ENCODE measurements at regions not wholly inside any gene's neighbourhood (a gene's known extent, or its start where the extent isn't known, plus 50 kb on each side); places are given as distances from the start of the nearest gene placed in this dataset.
"Not testable (repeated sequence)": the region's sequence is repeated elsewhere in the genome, so short reads cannot be mapped to it uniquely, and the experiment has no call there.

DNA sequence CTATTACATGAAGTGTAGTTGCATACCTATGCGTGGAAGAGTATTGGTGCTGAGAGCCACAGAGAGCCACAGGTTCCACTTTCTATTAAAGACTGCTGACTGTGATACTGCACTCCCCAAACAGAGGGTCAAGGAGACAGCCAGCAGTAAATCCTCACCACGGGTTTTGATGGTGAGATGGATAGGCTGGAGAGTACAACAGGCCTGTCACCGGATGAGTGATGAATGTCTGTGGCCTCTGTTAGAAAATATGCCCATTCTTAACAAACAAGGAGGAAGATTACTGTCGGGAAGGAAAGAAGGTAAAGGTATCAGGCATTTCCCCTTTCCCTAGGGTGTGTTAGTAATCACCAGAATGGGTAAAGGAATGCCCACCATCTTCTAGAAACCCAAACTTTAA lies 286.5 kb downstream of the ALDH8A1 start:
- Histone ChIP-seq H3K27me3 (ENCODE audit: insufficient read depth, poor library complexity, severe bottlenecking) (no peaks in the 10 kb centered on the region), H3K27ac (replicated peaks) (no peak overlapping the region), H3K4me3 (replicated peaks; ENCODE audit: insufficient read depth, low read length) (no peak overlapping the region)
- no peak for DNase-seq (ENCODE audit: low read depth in 1 of 2, low spot score in 1 of 2)
- TF ChIP-seq, protein P1, sequence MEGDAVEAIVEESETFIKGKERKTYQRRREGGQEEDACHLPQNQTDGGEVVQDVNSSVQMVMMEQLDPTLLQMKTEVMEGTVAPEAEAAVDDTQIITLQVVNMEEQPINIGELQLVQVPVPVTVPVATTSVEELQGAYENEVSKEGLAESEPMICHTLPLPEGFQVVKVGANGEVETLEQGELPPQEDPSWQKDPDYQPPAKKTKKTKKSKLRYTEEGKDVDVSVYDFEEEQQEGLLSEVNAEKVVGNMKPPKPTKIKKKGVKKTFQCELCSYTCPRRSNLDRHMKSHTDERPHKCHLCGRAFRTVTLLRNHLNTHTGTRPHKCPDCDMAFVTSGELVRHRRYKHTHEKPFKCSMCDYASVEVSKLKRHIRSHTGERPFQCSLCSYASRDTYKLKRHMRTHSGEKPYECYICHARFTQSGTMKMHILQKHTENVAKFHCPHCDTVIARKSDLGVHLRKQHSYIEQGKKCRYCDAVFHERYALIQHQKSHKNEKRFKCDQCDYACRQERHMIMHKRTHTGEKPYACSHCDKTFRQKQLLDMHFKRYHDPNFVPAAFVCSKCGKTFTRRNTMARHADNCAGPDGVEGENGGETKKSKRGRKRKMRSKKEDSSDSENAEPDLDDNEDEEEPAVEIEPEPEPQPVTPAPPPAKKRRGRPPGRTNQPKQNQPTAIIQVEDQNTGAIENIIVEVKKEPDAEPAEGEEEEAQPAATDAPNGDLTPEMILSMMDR (IDR thresholded peaks at IDR 0.05; ENCODE audit: insufficient read depth, low read length) = no peak

DNA sequence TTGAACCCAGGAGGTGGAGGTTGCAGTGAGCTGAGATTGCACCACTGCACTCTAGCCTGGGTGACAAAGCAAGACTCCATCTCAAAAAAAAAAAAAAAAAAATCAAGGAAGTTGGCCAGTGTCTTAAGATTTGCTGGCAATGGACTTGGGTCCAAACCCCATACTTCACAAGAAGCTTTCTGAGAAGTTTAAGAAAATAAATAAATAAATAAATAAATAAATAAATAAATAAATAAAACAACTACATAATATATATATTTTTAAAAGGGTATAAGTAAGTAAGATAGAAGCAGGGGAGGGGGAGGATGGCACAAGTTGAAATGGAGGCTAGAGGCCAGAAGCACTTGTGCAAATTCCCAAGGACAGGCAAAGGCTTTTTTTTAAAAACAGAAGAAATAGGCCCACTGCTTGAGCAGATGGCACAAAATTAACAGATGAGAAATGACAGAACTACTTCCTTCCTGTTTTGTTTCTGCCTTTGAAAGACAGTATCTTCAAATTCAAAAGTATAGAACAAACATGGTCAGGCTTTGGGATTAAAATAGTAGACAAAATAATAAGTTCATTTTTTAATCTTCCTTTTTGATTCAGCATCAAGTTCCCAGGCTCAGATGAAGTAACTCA lies 287.7 kb downstream of the ALDH8A1 start:
- DNase-seq (ENCODE audit: low read depth in 1 of 2, low spot score in 1 of 2) = no peak
- Histone ChIP-seq H3K27ac (replicated peaks) (no peak overlapping the region), H3K27me3 (ENCODE audit: insufficient read depth, poor library complexity, severe bottlenecking) (no peaks in the 10 kb centered on the region), H3K4me3 (replicated peaks; ENCODE audit: insufficient read depth, low read length) (no peak overlapping the region)
- TF ChIP-seq, protein P1 (IDR thresholded peaks at IDR 0.05; ENCODE audit: insufficient read depth, low read length) = no peak
- no peak for TF ChIP-seq POLR2AphosphoS5 (IDR thresholded peaks at IDR 0.05; ENCODE audit: low read depth)
- TF ChIP-seq GABPA (IDR thresholded peaks at IDR 0.05; ENCODE audit: low read depth) = no peak
- TF ChIP-seq, protein P2, sequence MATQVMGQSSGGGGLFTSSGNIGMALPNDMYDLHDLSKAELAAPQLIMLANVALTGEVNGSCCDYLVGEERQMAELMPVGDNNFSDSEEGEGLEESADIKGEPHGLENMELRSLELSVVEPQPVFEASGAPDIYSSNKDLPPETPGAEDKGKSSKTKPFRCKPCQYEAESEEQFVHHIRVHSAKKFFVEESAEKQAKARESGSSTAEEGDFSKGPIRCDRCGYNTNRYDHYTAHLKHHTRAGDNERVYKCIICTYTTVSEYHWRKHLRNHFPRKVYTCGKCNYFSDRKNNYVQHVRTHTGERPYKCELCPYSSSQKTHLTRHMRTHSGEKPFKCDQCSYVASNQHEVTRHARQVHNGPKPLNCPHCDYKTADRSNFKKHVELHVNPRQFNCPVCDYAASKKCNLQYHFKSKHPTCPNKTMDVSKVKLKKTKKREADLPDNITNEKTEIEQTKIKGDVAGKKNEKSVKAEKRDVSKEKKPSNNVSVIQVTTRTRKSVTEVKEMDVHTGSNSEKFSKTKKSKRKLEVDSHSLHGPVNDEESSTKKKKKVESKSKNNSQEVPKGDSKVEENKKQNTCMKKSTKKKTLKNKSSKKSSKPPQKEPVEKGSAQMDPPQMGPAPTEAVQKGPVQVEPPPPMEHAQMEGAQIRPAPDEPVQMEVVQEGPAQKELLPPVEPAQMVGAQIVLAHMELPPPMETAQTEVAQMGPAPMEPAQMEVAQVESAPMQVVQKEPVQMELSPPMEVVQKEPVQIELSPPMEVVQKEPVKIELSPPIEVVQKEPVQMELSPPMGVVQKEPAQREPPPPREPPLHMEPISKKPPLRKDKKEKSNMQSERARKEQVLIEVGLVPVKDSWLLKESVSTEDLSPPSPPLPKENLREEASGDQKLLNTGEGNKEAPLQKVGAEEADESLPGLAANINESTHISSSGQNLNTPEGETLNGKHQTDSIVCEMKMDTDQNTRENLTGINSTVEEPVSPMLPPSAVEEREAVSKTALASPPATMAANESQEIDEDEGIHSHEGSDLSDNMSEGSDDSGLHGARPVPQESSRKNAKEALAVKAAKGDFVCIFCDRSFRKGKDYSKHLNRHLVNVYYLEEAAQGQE (IDR thresholded peaks at IDR 0.05; ENCODE audit: insufficient replicate concordance, low read depth) = no peak
- TF ChIP-seq SPI1 (IDR thresholded peaks at IDR 0.05; ENCODE audit: borderline replicate concordance, low read depth) = no peak

DNA sequence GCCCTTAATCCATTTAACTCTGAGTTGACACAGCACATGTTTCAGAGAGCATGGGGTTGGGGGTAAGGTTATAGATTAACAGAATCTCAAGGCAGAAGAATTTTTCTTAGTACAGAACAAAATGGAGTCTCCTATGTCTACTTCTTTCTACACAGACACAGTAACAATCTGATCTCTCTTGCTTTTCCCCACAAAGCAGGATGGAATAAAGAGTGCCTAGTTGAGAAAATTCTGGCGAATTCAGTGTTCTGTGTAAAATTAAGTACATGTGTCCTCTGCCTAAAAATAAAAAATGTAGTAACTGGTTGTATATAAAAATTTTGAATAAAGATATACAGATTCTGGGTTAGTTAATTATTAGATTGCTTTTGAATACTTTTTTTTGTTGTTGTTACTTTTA lies 290.0 kb downstream of the ALDH8A1 start:
- not testable (repeated sequence) for H3K27ac ChIP-seq (replicated peaks); DNase-seq (ENCODE audit: low read depth in 1 of 2, low spot score in 1 of 2); H3K4me3 ChIP-seq (replicated peaks; ENCODE audit: insufficient read depth, low read length); H3K27me3 ChIP-seq (ENCODE audit: insufficient read depth, poor library complexity, severe bottlenecking)

DNA sequence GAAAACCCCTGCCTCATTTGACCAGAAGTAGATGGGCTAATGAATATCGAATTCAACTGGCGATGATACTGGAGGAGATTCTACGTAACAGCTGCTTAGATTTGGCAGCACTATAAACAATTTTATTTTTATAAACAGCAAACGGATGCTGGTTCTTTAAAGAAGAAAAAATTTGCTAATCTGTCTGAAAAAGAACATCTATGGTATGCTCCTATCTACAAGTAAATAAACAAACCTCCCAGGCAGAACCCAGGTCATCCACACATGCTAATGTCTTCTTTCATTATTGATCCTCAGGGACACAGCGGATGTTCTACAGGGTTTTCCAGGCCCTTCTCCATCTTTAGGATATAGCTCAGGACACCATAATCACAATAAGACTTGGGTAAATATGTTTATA lies 291.3 kb downstream of the ALDH8A1 start:
- H3K4me3 ChIP-seq (replicated peaks; ENCODE audit: insufficient read depth, low read length) = no peak overlapping the region

More for the DNA sequence above, 291.3 kb downstream of the ALDH8A1 start:
- no peak for DNase-seq (ENCODE audit: low read depth in 1 of 2, low spot score in 1 of 2)
- Histone ChIP-seq H3K27ac (replicated peaks) (no peak overlapping the region), H3K27me3 (ENCODE audit: insufficient read depth, poor library complexity, severe bottlenecking) (no peaks in the 10 kb centered on the region)
- TF ChIP-seq, protein P1 (IDR thresholded peaks at IDR 0.05; ENCODE audit: insufficient read depth, low read length) = no peak
- TF ChIP-seq SPI1 (IDR thresholded peaks at IDR 0.05; ENCODE audit: borderline replicate concordance, low read depth) = no peak
- TF ChIP-seq, protein P2 (IDR thresholded peaks at IDR 0.05; ENCODE audit: insufficient replicate concordance, low read depth) = no peak
- no peak for TF ChIP-seq GABPA (IDR thresholded peaks at IDR 0.05; ENCODE audit: low read depth)

Data from HL-60 (cell line).